HG03558 (cell line): ENCODE measurements at regions not wholly inside any gene's neighbourhood (a gene's known extent, or its start where the extent isn't known, plus 50 kb on each side); places are given as distances from the start of the nearest gene placed in this dataset.
"Not testable (repeated sequence)": the region's sequence is repeated elsewhere in the genome, so short reads cannot be mapped to it uniquely, and the experiment has no call there.

ENCODE experiments used
- ATAC-seq: cut with Tn5 transposase; IDR thresholded peaks from one replicate; pipeline ENCODE4 v1.9.1; 2021; ENCODE audit warnings: moderate number of reproducible peaks; ENCODE audit not compliant: unreplicated experiment; ENCODE audit errors: extremely low read depth

DNA sequence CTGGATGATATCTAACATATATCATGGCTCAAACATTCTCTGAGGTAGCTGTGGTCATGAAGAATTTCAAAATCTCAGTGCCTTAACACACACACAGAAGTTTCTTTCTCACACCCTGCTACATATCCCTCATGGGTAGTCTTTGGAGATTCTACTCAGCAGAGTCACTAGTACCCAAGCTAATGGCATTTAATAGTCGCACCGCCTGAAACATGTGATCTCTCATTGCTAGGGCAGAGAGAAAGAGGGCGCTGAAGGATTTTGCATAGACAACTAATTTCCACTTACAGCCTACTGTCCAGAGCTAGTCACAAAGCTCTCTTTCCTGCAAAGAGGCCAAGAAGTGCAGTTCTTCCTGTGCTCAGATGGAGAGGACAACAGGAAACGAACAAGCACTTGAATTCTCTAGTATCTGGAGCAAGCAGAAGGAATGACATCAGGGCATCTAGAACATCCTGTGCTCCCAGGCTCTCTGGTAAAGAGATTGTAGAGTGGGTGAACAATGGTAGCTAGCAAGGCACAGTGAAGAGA, 183.4 kb upstream of the PTBP2 start:
- no peak for ATAC-seq

- no peak for ATAC-seq
Observed at GRCh38 chr1:96538883-96539282, 182.7 kb upstream of the PTBP2 start.

GRCh38 chr1:96541491-96541890, 180.1 kb upstream of the PTBP2 start:
- ATAC-seq = no peak

DNA sequence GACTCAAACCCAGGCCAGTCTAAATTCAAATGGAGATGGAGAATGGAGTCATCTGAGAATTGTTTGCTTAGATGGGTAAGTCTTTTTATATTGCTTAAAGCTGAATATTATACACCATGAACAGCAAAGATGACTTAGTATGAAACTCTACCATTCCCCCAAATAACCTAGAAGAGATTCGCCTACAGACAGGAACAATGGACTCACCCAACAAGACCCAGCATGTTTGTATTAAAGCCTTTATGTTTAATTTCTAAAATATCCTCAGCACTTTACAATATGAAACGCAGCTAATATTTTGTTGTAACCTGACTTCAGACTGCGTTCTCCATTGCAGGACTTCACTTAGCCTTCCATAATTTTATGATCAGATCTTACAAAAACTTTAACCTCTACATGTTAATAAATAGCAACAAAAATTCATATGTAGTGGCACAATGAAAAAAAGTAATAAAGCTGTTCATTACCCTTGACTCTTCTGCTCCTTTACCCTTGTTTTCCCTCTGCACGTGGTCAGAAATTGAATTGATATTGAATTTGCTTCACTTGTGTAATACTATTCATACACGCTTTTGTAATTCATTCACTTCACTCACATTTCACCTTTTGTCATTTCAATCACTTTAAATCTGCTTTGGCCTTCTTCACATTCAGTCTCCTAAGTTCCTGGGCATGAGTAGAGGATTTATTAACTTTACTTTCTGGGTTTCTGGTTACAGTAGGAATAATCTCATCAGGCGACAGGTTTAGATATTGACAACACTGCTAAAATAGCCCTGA, 177.3 kb upstream of the PTBP2 start:
- no peak for ATAC-seq

- ATAC-seq = no peak
Observed at GRCh38 chr1:96544831-96545221, 176.8 kb upstream of the PTBP2 start.

DNA sequence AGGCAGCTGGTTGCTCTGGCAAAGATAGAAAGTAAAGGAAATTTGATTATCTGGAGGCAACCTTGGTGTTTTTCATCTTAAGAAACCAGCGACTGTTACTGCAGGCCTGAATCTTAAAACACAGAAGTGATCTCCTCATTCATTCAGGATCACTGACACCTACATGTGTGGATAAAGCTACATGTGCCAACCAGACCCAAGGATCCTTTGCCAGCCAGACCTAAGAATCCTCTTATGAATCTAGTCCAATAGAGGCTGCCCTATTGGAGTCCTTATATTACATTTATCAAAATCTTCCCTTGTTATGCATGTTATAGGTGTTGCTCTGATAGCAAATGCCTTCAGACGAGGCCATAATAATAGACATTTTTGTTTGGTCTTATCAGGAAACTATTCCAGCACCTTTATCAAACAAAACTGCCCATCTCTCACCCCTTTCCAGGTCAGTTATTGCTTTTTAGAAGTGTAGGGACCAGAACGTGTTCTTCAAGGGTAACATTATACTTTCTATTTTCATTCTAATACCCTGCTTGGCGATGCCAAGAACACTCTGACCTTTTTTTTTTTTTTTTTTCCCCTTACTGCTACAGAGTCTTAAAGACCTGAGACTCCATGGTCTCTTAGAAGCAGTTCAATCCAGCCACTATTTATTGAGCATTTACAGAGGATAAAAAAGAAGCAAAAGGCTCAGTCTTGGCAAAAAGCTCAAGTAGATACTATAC, 175.5 kb upstream of the PTBP2 start:
- ATAC-seq = no peak

DNA sequence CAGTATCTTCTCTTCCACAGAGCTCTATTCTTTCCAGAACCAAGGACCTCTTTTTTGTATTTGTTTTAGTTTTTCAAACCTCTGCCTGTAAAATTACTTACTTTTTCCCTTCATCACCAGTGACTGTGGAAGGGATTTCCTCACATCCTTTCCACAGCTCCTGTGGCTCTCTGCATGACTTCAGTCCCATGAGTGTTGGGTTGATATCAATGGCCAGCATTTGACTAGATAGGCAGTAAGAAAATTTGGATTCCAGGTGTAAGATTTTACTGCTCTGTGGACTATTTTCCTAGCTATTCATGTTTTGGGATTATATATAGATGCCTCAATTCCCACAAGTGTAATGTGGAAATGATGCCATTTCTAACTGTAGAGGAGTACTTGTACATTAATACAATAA, 171.5 kb upstream of the PTBP2 start:
- ATAC-seq = no peak

- no peak for ATAC-seq
Observed at GRCh38 chr1:96552451-96552850, 169.1 kb upstream of the PTBP2 start.

- ATAC-seq = no peak
Observed at GRCh38 chr1:96553811-96554210, 167.8 kb upstream of the PTBP2 start.

GRCh38 chr1:96554364-96554763, 167.2 kb upstream of the PTBP2 start:
- no peak for ATAC-seq

GRCh38 chr1:96557336-96557735, 164.2 kb upstream of the PTBP2 start:
- ATAC-seq = no peak

DNA sequence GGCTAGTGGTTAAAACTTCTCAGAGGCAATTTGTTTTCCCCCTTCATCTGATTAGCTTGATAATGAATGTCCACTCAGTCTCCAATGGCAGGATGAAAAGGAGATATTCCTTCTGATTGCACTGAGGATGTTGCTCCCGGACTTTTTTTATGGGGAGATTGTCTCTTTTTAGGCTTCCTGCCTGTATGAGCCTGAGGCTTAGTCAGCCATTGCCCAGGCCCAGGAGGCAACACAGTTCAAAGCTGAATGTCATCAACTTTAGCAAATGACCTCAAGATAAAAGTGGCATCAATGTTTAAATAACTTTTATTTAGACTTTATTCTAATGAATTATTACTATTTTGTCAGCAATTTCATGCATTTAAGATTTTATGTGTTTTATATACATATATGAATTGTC, 162.9 kb upstream of the PTBP2 start:
- no peak for ATAC-seq

- ATAC-seq = no peak
Observed at GRCh38 chr1:96559181-96559580, 162.4 kb upstream of the PTBP2 start.

GRCh38 chr1:96559707-96560596, 161.6 kb upstream of the PTBP2 start:
- no peak for ATAC-seq

DNA sequence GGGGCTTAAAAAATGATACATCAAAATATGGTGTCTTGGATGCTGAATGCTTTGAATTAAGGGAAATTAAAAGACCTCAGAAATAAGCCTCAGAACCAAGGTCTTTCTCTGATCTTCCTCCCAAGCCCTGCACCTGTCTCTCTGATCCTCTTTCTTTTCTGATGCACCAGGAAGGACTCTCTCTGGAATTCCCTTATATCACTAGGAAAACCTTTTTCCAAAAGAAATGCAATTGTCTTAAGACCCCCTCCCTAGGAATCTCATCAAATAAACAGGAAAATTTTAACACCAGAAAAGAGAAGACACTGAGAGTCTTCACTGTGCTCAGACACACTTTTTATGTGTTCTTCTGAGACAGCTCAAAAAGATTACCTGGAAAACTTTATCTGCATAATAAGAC, 159.5 kb upstream of the PTBP2 start:
- no peak for ATAC-seq

DNA sequence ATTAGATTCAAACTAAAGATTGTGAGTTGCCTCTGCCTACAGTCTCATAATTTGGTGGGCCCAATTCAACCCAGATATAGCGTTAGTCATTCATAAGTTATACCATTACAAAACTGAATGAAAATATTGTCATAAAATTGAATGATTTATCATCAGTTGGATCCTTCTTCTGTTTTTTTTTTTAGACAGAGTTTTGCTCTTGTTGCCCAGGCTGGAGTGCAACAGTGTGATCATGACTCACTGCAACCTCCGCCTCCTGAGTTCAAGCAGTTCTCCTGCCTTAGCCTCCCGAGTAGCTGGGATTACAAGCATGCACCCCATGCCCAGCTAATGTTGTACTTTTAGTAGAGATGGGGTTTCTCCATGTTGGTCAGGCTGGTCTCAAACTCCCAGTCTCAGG, 157.2 kb upstream of the PTBP2 start:
- not testable (repeated sequence) for ATAC-seq

- no peak for ATAC-seq
Observed at GRCh38 chr1:96565546-96565945, 156.0 kb upstream of the PTBP2 start.

DNA sequence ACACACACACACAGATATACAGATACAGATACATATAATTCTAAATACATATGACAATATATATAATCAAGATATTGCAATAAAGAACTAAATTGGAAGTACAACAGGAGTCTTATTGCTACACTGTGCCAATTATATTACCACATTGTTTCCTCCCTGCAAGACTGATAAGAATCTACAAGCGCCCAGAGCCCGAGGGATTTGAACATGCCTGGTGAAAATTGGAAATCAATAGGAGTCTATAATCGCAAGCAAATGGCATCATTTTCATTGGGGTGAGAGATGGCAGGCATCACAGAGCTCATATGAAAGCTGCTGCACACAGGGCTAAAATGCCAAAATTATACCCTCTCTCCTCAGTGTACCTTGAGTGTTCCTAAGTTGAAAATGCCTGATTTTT, 152.9 kb upstream of the PTBP2 start:
- ATAC-seq = no peak

GRCh38 chr1:96569288-96569687, 152.3 kb upstream of the PTBP2 start:
- no peak for ATAC-seq

DNA sequence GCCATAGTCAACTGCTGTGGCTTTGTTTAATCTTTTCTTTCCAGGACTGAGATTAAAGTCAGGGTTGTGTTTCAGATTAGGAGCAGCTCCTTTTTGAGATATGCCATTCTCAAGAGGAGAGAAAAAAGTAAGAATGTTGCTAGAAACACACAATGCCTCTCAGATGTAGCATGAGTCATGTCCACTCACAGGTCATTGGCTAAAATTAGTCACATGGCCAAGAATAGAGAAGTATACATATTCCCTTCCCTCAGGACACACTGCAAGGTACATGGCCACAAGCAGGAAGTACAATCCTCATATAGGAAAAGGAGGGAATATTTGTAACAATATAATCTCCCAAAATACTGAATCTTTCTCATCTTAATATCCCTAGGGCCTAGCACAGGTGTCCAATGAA, 141.9 kb upstream of the PTBP2 start:
- ATAC-seq = no peak

GRCh38 chr1:96580920-96581319, 140.7 kb upstream of the PTBP2 start:
- ATAC-seq = no peak
